Ishikawa (cell line): ENCODE measurements at regions not wholly inside any gene's neighbourhood (a gene's known extent, or its start where the extent isn't known, plus 50 kb on each side); places are given as distances from the start of the nearest gene placed in this dataset.

Source experiments
- CEBPB ChIP-seq: IDR thresholded peaks from 2 replicates; pipeline ENCODE4 v1.6.1; 2012
- CREB1 ChIP-seq: IDR thresholded peaks from 2 replicates; pipeline ENCODE4 v1.6.1; 2012; ENCODE audit warnings: low read depth
- EGR1 ChIP-seq: IDR thresholded peaks from 2 replicates; pipeline ENCODE4 v1.6.1; 2012
- EP300 ChIP-seq: IDR thresholded peaks from 2 replicates; pipeline ENCODE4 v1.6.1; 2012; ENCODE audit warnings: borderline replicate concordance
- FOXM1 ChIP-seq: IDR thresholded peaks from 2 replicates; pipeline ENCODE4 v1.6.1; 2012; ENCODE audit warnings: low read depth, borderline replicate concordance
- NFIC ChIP-seq: IDR thresholded peaks from 2 replicates; pipeline ENCODE4 v1.6.1; 2012
- RAD21 ChIP-seq: IDR thresholded peaks from 2 replicates; pipeline ENCODE4 v1.6.1; 2012; ENCODE audit warnings: low read depth
- REST ChIP-seq: IDR thresholded peaks from 2 replicates; pipeline ENCODE4 v1.6.1; 2012; ENCODE audit warnings: low read depth, mild to moderate bottlenecking
- TAF1 ChIP-seq: IDR thresholded peaks from 2 replicates; pipeline ENCODE4 v1.6.1; 2012; ENCODE audit warnings: low read depth, mild to moderate bottlenecking
- TCF12 ChIP-seq: IDR thresholded peaks from 2 replicates; pipeline ENCODE4 v1.6.1; 2012; ENCODE audit warnings: low read depth
- TEAD4 ChIP-seq: IDR thresholded peaks from 2 replicates; pipeline ENCODE4 v1.6.1; 2012
- YY1 ChIP-seq: IDR thresholded peaks from 2 replicates; pipeline ENCODE4 v1.6.1; 2012; ENCODE audit warnings: low read depth
- ZBTB7A ChIP-seq: IDR thresholded peaks from 2 replicates; pipeline ENCODE4 v1.6.1; 2012; ENCODE audit warnings: low read depth
- TF ChIP-seq, protein P1 (sequence below): IDR thresholded peaks from 2 replicates; pipeline ENCODE4 v1.6.1; 2012
- TF ChIP-seq, protein P2 (sequence below): IDR thresholded peaks from 2 replicates; pipeline ENCODE4 v1.6.1; 2012

GRCh38 chr13:112143046-112143752 is 76.2 kb downstream of the SOX1 start:
- TF ChIP-seq, protein P1, sequence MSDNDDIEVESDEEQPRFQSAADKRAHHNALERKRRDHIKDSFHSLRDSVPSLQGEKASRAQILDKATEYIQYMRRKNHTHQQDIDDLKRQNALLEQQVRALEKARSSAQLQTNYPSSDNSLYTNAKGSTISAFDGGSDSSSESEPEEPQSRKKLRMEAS = no peak
- no peak for TF ChIP-seq ZBTB7A
- no peak for TF ChIP-seq EP300
- TF ChIP-seq CREB1 = no peak
- TF ChIP-seq EGR1 = no peak
- no peak for TF ChIP-seq TAF1
- TF ChIP-seq, protein P2, sequence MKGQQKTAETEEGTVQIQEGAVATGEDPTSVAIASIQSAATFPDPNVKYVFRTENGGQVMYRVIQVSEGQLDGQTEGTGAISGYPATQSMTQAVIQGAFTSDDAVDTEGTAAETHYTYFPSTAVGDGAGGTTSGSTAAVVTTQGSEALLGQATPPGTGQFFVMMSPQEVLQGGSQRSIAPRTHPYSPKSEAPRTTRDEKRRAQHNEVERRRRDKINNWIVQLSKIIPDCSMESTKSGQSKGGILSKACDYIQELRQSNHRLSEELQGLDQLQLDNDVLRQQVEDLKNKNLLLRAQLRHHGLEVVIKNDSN = no peak
- TF ChIP-seq CEBPB = no peak
- no peak for TF ChIP-seq RAD21
- no peak for TF ChIP-seq TCF12
- TF ChIP-seq REST = no peak
- no peak for TF ChIP-seq NFIC
- TF ChIP-seq TEAD4 = no peak

DNA sequence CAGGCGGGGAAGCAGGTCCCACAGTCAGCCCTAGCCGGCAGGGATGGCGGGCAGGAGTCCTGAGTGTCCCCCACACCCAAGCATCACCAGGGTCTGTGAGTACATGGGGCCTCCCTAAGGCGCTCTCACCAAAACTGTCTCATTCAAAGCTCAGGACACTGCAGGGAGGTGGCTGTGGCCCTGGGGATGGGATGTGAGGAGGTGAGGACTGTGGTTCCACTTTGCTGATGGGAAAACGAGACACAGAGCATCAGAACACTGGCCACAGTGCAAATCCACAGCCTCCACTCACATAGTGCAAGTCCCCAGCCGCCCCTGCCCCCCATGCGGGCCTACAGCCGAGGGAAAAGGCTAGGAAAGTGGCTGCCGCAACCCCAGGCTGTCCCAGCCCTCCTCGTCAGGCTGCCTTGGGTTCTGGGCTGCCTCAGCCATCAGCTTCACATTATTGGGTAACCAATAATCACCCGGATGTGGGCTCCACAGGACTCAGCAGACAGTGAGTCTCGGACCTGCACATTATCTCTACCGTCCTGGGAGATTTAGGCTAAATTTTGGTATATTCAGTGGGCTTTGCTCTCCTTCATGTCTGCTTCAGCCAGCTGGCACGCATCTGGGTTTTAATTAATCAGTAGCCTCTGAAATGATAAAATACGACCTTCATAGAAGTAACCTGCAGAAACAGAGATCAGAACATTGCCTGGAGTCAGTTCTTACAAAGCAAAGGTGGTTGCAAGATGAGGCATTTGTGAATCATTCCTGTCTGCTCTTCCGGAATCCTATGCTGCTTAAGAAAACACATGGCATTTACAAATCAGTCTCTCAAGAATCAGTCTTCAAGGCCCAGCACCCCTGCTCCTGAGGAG is 77.0 kb downstream of the SOX1 start:
- TF ChIP-seq CEBPB (no peak), YY1 (no peak), EP300 (no peak), CREB1 (no peak), TEAD4 (no peak), REST (no peak), NFIC (no peak), TCF12 (no peak), RAD21 (no peak), ZBTB7A (no peak), EGR1 (no peak), FOXM1 (no peak), TAF1 (no peak)
- TF ChIP-seq, protein P1 = no peak
- TF ChIP-seq, protein P2 = no peak

GRCh38 chr13:112144616-112145550 is 77.9 kb downstream of the SOX1 start:
- no peak for TF ChIP-seq ZBTB7A
- TF ChIP-seq TAF1 = no peak
- TF ChIP-seq REST = no peak
- no peak for TF ChIP-seq TCF12
- no peak for TF ChIP-seq CEBPB
- TF ChIP-seq, protein P1 = no peak
- TF ChIP-seq RAD21 = no peak
- no peak for TF ChIP-seq NFIC
- no peak for TF ChIP-seq TEAD4
- TF ChIP-seq EP300 = no peak
- TF ChIP-seq YY1 = no peak
- TF ChIP-seq CREB1 = no peak
- TF ChIP-seq EGR1 = no peak
- TF ChIP-seq, protein P2 = no peak
